H1 (cell line): ENCODE measurements at regions not wholly inside any gene's neighbourhood (a gene's known extent, or its start where the extent isn't known, plus 50 kb on each side); places are given as distances from the start of the nearest gene placed in this dataset.

Source experiments
- CTCF ChIA-PET: fragments of 300-600 bp; sonication (Branson Sonifier 250); formaldehyde crosslinking; loops from one replicate; lab custom pipeline; 2021; ENCODE audit not compliant: partially characterized antibody; lab: Charles Lee
- POLR2A ChIA-PET: fragments of 300-600 bp; sonication (Branson Sonifier 250); formaldehyde crosslinking; loops from one replicate; lab custom pipeline; 2021; ENCODE audit warnings: inconsistent platforms; ENCODE audit not compliant: partially characterized antibody; lab: Charles Lee
- DNase-seq, 2 experiments: peaks; one replicate each; pipeline versions ENCODE4 v3.0.0 to v3.0.0-alpha.2; 2010 to 2022; ENCODE audit warnings: low spot score in 2 of 2, low read depth in 1 of 2, mixed read lengths in 1 of 2
- FAIRE-seq: peaks from 2 replicates; lab custom pipeline; 2011; peaks lifted over from hg19 to GRCh38; lab: Jason Lieb, UNC
- H2AFZ ChIP-seq: 2 replicates; pipeline ENCODE4 v1.8.1; 2012; ENCODE audit warnings: low read length, inconsistent platforms
- H2AK5ac ChIP-seq: 2 replicates; pipeline ENCODE4 v1.6.1; 2013; ENCODE audit warnings: low read depth, low read length
- H2BK120ac ChIP-seq: replicated peaks from 2 replicates; pipeline ENCODE3; 2013; ENCODE audit warnings: low read depth, low read length, inconsistent platforms
- H2BK12ac ChIP-seq: 2 replicates; pipeline ENCODE4 v1.6.1; 2013; ENCODE audit warnings: low read depth, low read length
- H2BK15ac ChIP-seq: 2 replicates; pipeline ENCODE4 v1.6.1; 2013; ENCODE audit warnings: low read length
- H2BK20ac ChIP-seq: 2 replicates; pipeline ENCODE4 v1.6.1; 2013; ENCODE audit warnings: low read length
- H2BK5ac ChIP-seq: 2 replicates; pipeline ENCODE4 v1.6.1; 2013; ENCODE audit warnings: low read depth, low read length
- H3K14ac ChIP-seq: 2 replicates; pipeline ENCODE4 v1.6.1; 2013; ENCODE audit warnings: inconsistent platforms; ENCODE audit not compliant: insufficient read length
- H3K18ac ChIP-seq: 2 replicates; pipeline ENCODE4 v1.6.1; 2013; ENCODE audit warnings: low read length; ENCODE audit errors: extremely low read depth
- H3K23ac ChIP-seq: 2 replicates; pipeline ENCODE4 v1.6.1; 2013; ENCODE audit warnings: inconsistent platforms; ENCODE audit not compliant: insufficient read length
- H3K23me2 ChIP-seq: 2 replicates; pipeline ENCODE4 v1.6.1; 2013; ENCODE audit warnings: low read depth, low read length
- H3K27ac ChIP-seq: 2 replicates; pipeline ENCODE4 v1.6.1; 2011; ENCODE audit warnings: low read depth, low read length, inconsistent platforms
- H3K27me3 ChIP-seq, 4 experiments: replicated peaks in 1 of 4; 1 replicate in 1 of 4; 2 replicates in 3 of 4; pipeline versions ENCODE4 v1.6.1 to v1.8.1; 2011 to 2013; ENCODE audit warnings: low read length in 3 of 4, mild to moderate bottlenecking in 3 of 4, inconsistent platforms in 2 of 4, mixed read lengths in 2 of 4, moderate library complexity in 1 of 4; ENCODE audit not compliant: control insufficient read depth in 3 of 4, insufficient read depth in 3 of 4; ENCODE audit errors: extremely low read depth in 1 of 4
- H3K36me3 ChIP-seq, 4 experiments: 2 replicates each; pipeline versions ENCODE4 v1.6.1 to v1.8.1; 2011 to 2013; ENCODE audit warnings: mild to moderate bottlenecking in 4 of 4, low read length in 3 of 4, moderate library complexity in 2 of 4, control low read depth in 1 of 4, inconsistent platforms in 1 of 4; ENCODE audit not compliant: insufficient read depth in 4 of 4, control insufficient read depth in 2 of 4
- H3K4ac ChIP-seq: replicated peaks from 2 replicates; pipeline ENCODE3; 2013; ENCODE audit warnings: low read length, low read depth, mixed read lengths, inconsistent platforms; ENCODE audit not compliant: insufficient read length
- H3K4me1 ChIP-seq, 4 experiments: replicated peaks in 1 of 4; 1 replicate in 1 of 4; 2 replicates in 3 of 4; pipeline versions ENCODE4 v1.6.1 to v1.8.1; 2011 to 2013; ENCODE audit warnings: low read length in 3 of 4, inconsistent platforms in 2 of 4, mixed read lengths in 1 of 4; ENCODE audit not compliant: insufficient read depth in 4 of 4, control insufficient read depth in 3 of 4
- H3K4me2 ChIP-seq, 2 experiments: 2 replicates each; pipeline versions ENCODE4 v1.6.1 to v1.8.1; 2011 to 2013; ENCODE audit warnings: low read depth in 2 of 2, low read length in 2 of 2, control low read depth in 1 of 2, inconsistent platforms in 1 of 2, mild to moderate bottlenecking in 1 of 2; ENCODE audit not compliant: insufficient read depth in 1 of 2
- H3K4me3 ChIP-seq, 4 experiments: fragments of 200-600, 300-600 bp in 1 of 4; sonication (generic), shearing (Covaris generic), sonication (Bioruptor Twin) in 1 of 4; 2 replicates each; pipeline versions ENCODE4 v1.5.1 to v1.8.1; 2011 to 2016; ENCODE audit warnings: low read length in 4 of 4, low read depth in 3 of 4, control low read depth in 2 of 4, inconsistent platforms in 2 of 4, mild to moderate bottlenecking in 2 of 4, mixed read lengths in 1 of 4, moderate library complexity in 1 of 4; ENCODE audit not compliant: insufficient read depth in 2 of 4; ENCODE audit errors: extremely low read depth in 1 of 4
- H3K56ac ChIP-seq: replicated peaks from 2 replicates; pipeline ENCODE3; 2013; ENCODE audit warnings: low read depth, mild to moderate bottlenecking, mixed read lengths, low read length, inconsistent platforms; ENCODE audit not compliant: insufficient read length
- H3K79me1 ChIP-seq: 2 replicates; pipeline ENCODE4 v1.6.1; 2013; ENCODE audit warnings: low read depth, low read length, control low read depth
- H3K79me2 ChIP-seq, 2 experiments: 2 replicates each; pipeline versions ENCODE4 v1.6.1 to v1.8.1; 2012 to 2013; ENCODE audit warnings: low read length in 2 of 2, mild to moderate bottlenecking in 2 of 2, inconsistent platforms in 1 of 2; ENCODE audit not compliant: insufficient read depth in 2 of 2, control insufficient read depth in 1 of 2
- H3K9ac ChIP-seq, 4 experiments: replicated peaks in 1 of 4; 1 replicate in 1 of 4; 2 replicates in 3 of 4; pipeline versions ENCODE4 v1.6.1 to v1.8.1; 2011 to 2013; ENCODE audit warnings: low read depth in 3 of 4, low read length in 3 of 4, control low read depth in 2 of 4, mild to moderate bottlenecking in 2 of 4, moderate library complexity in 2 of 4, inconsistent platforms in 1 of 4; ENCODE audit errors: extremely low read depth in 1 of 4
- H3K9me3 ChIP-seq, 2 experiments: 2 replicates each; pipeline versions ENCODE4 v1.6.1 to v1.8.1; 2012 to 2013; ENCODE audit warnings: mild to moderate bottlenecking in 2 of 2, moderate library complexity in 2 of 2, control low read depth in 1 of 2, inconsistent platforms in 1 of 2, low read depth in 1 of 2, low read length in 1 of 2, mixed read lengths in 1 of 2; ENCODE audit not compliant: insufficient read depth in 2 of 2
- H4K20me1 ChIP-seq, 2 experiments: replicated peaks in 1 of 2; 2 replicates each; pipeline versions ENCODE3 to v1.8.1; 2011 to 2013; ENCODE audit warnings: inconsistent platforms in 2 of 2, low read length in 2 of 2, mild to moderate bottlenecking in 1 of 2; ENCODE audit not compliant: insufficient read depth in 2 of 2, control insufficient read depth in 1 of 2
- H4K5ac ChIP-seq: 2 replicates; pipeline ENCODE4 v1.6.1; 2013; ENCODE audit warnings: low read length, low read depth, mixed read lengths, inconsistent platforms; ENCODE audit not compliant: insufficient read length
- H4K8ac ChIP-seq: 2 replicates; pipeline ENCODE4 v1.8.0; 2013; ENCODE audit warnings: mild to moderate bottlenecking, moderate library complexity, low read length, inconsistent platforms; ENCODE audit not compliant: insufficient read depth; ENCODE audit errors: extremely low read depth
- H4K91ac ChIP-seq: replicated peaks from 2 replicates; pipeline ENCODE3; 2013; ENCODE audit warnings: low read length, mixed read lengths, inconsistent platforms; ENCODE audit not compliant: insufficient read length
- ASH2L ChIP-seq: fragments of 200-600, 300-600 bp; sonication (generic); IDR thresholded peaks from one replicate; pipeline ENCODE4 v1.7.1; 2017; ENCODE audit warnings: low read length
- BRCA1 ChIP-seq: IDR thresholded peaks from 2 replicates; pipeline ENCODE4 v1.6.1; 2012; ENCODE audit warnings: low read depth, low read length, improper control_type of control experiment
- CHD1 ChIP-seq: IDR thresholded peaks from 2 replicates; pipeline ENCODE4 v1.6.1; 2012; ENCODE audit warnings: low read depth, low read length, improper control_type of control experiment
- CTBP2 ChIP-seq: IDR thresholded peaks from 2 replicates; pipeline ENCODE4 v1.7.0; 2011; ENCODE audit warnings: borderline replicate concordance, mild to moderate bottlenecking, moderate library complexity, mixed read lengths, low read length; ENCODE audit not compliant: insufficient read depth, insufficient read length
- EZH2 ChIP-seq: fragments of 200-600 bp; sonication (generic); IDR thresholded peaks from 2 replicates; pipeline ENCODE4 v1.7.1; 2012; ENCODE audit warnings: low read depth, mild to moderate bottlenecking, moderate library complexity, low read length, inconsistent platforms; ENCODE audit not compliant: severe bottlenecking
- GABPA ChIP-seq: IDR thresholded peaks from 2 replicates; pipeline ENCODE4 v1.6.1; 2011; ENCODE audit warnings: mild to moderate bottlenecking, low read length, moderate library complexity, borderline replicate concordance; ENCODE audit not compliant: insufficient read depth
- KDM1A ChIP-seq: fragments of 200-600, 300-600 bp; sonication (generic); IDR thresholded peaks from 2 replicates; pipeline ENCODE4 v1.7.1; 2016; ENCODE audit warnings: mild to moderate bottlenecking, low read length, borderline replicate concordance
- NANOG ChIP-seq: IDR thresholded peaks from 2 replicates; pipeline ENCODE4 v1.6.1; 2011; ENCODE audit warnings: low read length, low read depth, mild to moderate bottlenecking, inconsistent platforms; ENCODE audit not compliant: insufficient read depth, poor library complexity, severe bottlenecking
- POU5F1 ChIP-seq: IDR thresholded peaks from 2 replicates; pipeline ENCODE4 v1.6.1; 2011; ENCODE audit warnings: low read depth, mild to moderate bottlenecking, low read length, moderate library complexity
- RXRA ChIP-seq: IDR thresholded peaks from 2 replicates; pipeline ENCODE4 v1.6.1; 2011; ENCODE audit warnings: low read depth, mild to moderate bottlenecking, low read length, moderate library complexity; ENCODE audit not compliant: insufficient read depth
- SIN3A ChIP-seq, 2 experiments: IDR thresholded peaks in 1 of 2; conservative IDR thresholded peaks in 1 of 2; 2 replicates each; pipeline ENCODE4 v1.6.1; 2011 to 2012; ENCODE audit warnings: low read length in 2 of 2, improper control_type of control experiment in 1 of 2, low read depth in 1 of 2, mild to moderate bottlenecking in 1 of 2
- SUZ12 ChIP-seq: fragments of 200-600 bp; sonication (generic); IDR thresholded peaks from 2 replicates; pipeline ENCODE4 v1.6.1; 2012; ENCODE audit warnings: mild to moderate bottlenecking, inconsistent platforms, low read length, moderate library complexity, mixed read lengths
- TBP ChIP-seq: IDR thresholded peaks from 2 replicates; pipeline ENCODE4 v1.6.1; 2011; ENCODE audit warnings: low read depth, low read length, improper control_type of control experiment
- WGBS, 2 experiments: shearing (Covaris generic) in 1 of 2; methylation state at CpG; one replicate each; pipeline versions ENCODE4 v1.1.6 to v1.1.7; 2013 to 2015; ENCODE audit warnings: low lambda C conversion rate in 2 of 2, mixed read lengths in 2 of 2, inconsistent platforms in 1 of 2, low coverage in 1 of 2, missing lambda C conversion rate in 1 of 2; ENCODE audit not compliant: insufficient replicate concordance in 2 of 2, insufficient coverage in 1 of 2, insufficient read length in 1 of 2; ENCODE audit errors: extremely low coverage in 1 of 2, missing lambda C conversion rate in 1 of 2; 5-methylcytosine and 5-hydroxymethylcytosine counted together
- TF ChIP-seq, protein P1 (sequence below): IDR thresholded peaks from 2 replicates; pipeline ENCODE4 v1.6.1; 2011; ENCODE audit warnings: low read length, improper control_type of control experiment

DNA sequence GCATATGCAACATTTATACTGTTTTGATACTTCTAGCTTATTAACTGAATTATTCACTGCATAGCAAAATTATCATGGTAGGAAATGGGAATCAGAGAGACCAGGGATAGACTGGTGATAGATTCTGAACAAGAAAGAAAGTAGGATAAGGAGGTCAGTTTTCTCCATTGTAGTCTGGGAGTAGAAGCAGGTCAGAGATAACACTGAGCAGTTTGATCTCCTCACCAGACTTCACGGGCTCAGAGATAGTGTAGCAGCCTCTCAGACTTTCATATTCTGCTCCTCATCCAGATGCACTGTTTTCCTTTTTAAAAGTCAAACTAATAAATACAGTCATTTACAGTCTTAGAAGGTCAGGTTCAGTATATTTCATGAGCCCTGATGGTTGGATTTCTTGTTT, 56.0 kb upstream of the MYO16 start:
- Histone ChIP-seq H3K4me2 (no peak overlapping the region), H3K4ac (no peak overlapping the region), H4K20me1 (no peaks in the 10 kb centered on the region), H3K23ac (no peak overlapping the region), H3K56ac (no peak overlapping the region), H3K9ac (no peak overlapping the region), H3K36me3 (no peaks in the 10 kb centered on the region), H3K4me1 (no peaks in the 10 kb centered on the region), H3K27me3 (no peaks in the 10 kb centered on the region), H3K18ac (no peak overlapping the region), H2BK5ac (no peak overlapping the region), H2AFZ (no peak overlapping the region), H4K5ac (no peak overlapping the region), H2BK20ac (no peak overlapping the region), H3K23me2 (no peaks in the 10 kb centered on the region), H2BK120ac (no peak overlapping the region), H3K27ac (no peak overlapping the region), H2AK5ac (no peak overlapping the region), H4K91ac (no peak overlapping the region), H3K79me1 (no peaks in the 10 kb centered on the region), H4K8ac (no peak overlapping the region), H3K79me2 (no peaks in the 10 kb centered on the region), H3K9me3 (no peaks in the 10 kb centered on the region), H2BK15ac (no peak overlapping the region), H3K4me3 (no peak overlapping the region), H3K14ac (no peak overlapping the region), H2BK12ac (no peak overlapping the region)
- CTCF ChIA-PET, result no interaction called here
- DNase-seq (no peak), FAIRE-seq (no peak)
- POLR2A ChIA-PET, result no interaction called here
- 88% methylated on average over 1 of the region's 1 CpG; no CpG with 5 or more reads in 1 of the 2 experiments for WGBS, 2 experiments
- no peak for TF ChIP-seq ASH2L
- TF ChIP-seq RXRA, result no peak
- TF ChIP-seq, protein P1, sequence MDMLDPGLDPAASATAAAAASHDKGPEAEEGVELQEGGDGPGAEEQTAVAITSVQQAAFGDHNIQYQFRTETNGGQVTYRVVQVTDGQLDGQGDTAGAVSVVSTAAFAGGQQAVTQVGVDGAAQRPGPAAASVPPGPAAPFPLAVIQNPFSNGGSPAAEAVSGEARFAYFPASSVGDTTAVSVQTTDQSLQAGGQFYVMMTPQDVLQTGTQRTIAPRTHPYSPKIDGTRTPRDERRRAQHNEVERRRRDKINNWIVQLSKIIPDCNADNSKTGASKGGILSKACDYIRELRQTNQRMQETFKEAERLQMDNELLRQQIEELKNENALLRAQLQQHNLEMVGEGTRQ, result no peak
- no peak for TF ChIP-seq SUZ12
- TF ChIP-seq BRCA1, result no peak
- no peak for TF ChIP-seq TBP
- TF ChIP-seq CTBP2, result no peak
- no peak for TF ChIP-seq SIN3A (conservative IDR thresholded peaks at IDR 0.05 in 1 of 2, IDR thresholded peaks at IDR 0.05 in 1 of 2; ENCODE audit: low read depth in 1 of 2, low read length in 2 of 2)
- TF ChIP-seq GABPA, result no peak
- no peak for TF ChIP-seq NANOG
- TF ChIP-seq EZH2, result no peak
- TF ChIP-seq CHD1, result no peak
- TF ChIP-seq KDM1A, result no peak
- no peak for TF ChIP-seq POU5F1
